NCI-H1694 (cell line): ENCODE measurements at regions not wholly inside any gene's neighbourhood (a gene's known extent, or its start where the extent isn't known, plus 50 kb on each side); places are given as distances from the start of the nearest gene placed in this dataset.
A peak's percentile ranks its signal among the peaks of the same experiment; 100 is the strongest.

Source experiments
- DNase-seq: peaks from one replicate; lab custom pipeline; 2025; lab: John Stamatoyannopoulos, UW

DNA sequence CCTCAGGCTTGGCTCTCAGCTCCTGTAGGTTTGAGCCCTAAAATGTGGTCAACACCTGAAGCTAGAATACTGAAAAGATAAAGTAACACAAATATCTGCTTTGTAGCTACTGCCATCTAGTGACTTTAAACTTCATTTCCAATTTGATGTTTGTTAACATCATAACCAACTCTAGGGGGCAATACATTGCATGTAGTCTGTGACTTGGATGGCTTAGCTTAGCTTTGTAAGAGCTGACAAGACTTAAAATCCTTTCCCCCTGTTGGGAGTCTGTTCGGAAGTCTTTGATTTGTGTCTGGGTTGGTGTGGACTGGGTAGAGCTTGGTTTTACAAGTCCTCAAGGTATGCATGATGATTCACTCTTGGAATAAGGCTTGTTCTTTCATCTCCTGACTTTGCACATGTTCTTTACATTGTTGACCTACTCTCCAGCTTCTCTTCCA lies 51.7 kb downstream of the SCN11A start:
- peak; percentile 1 for DNase-seq

DNA sequence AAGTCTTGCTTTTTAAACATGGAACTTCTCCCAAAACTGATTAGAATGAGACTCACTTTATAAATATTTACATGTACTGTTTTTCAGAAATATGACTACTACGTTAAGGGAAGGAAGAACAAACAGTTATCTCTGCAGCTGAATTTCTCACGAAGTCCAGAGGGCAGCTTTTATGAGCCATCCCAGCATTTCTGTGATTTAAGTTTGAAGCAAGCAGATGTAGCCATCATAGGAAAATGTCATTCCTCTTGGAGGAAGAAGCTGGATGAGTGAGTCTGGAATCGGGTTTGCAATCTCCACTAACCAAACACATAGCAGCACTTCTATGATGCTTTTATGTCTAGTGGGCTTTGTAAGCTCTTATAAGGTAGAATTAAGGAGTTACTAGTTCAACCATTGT lies 53.7 kb downstream of the SCN11A start:
- DNase-seq, result no peak

DNA sequence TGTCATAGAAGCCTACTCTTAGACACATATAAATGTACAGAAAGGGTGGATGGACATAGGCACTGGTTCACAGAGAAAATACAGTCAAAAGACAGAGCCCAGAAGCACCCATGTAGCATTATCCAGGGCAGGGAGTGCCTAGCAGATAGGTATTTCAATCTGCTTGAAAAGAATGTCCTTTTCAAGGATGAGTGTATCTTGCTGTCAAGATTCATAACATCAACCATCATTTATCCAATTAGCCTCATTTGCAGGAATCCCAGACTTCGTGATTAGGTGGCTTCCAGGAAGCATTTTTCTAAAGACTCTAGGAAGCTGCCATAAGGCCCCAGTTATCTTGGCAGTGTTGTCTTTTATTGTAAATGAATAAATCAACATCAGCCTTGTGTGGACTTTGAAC lies 55.6 kb downstream of the SCN11A start:
- DNase-seq, result no peak

DNA sequence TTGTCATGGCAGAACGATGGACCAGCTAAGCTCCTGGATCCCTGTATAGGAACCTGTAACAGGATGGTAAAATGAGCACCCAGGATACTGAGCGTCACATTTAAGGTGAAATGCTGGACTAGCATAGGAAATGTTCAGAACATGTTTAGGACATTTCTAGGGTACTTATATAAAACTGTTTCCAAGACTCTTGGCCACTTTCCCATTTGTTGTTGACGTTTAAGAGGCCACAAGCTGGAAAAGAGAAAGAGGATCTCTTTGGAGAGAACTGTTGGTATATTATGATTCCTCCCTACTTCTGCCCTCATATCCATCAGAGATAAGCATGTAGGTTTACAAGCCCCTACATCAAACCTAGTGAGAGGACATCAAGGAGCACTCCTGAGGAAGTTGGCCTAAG lies 57.5 kb downstream of the SCN11A start:
- DNase-seq, result no peak

DNA sequence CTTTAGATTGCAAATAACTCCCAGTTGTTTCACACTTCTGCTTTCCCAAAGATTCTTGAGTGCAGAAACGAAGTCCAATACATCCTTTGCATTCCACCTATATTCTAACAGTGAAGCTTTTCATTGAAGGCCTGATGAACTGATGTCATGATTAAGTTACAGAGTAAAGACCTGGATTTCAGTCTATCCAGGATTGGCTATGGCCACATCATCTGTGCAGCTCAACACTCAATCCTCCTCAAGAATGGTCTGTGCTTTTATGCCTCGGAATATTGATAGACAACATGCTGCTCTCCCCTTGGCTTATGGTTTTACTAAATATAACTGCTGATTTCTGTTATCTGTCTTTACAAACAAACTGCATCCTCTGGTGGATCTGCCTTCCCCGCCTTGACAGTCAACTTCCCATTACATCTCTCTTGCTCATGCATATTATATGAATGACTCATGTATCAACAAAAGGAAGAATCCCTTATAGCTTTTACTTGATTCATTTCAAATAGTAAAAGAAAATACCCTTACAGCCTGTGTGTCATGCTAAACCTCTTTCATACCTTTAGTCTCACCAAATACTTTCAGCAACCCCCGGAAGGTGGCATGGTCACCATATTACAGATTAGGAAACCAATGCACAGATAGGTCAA lies 59.5 kb downstream of the SCN11A start:
- no peak for DNase-seq

DNA sequence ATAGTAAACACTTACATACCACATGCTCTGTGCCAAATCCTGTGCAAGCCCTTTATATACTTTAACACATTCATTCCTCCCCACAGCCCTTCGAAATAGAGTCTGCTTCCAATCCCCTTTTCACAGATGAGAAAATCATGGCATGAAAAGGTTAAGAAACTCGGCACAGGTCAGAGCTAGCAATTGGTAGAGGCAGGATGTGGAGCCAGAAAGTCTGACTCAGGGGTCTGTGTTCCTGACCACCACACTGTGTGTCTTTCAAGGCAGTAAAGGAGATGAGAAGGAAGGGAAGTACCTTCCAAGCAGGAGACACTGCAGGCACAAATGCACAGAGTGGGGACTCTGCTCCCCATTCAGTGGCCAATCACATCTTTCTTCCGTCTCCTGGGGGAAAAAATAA lies 61.1 kb downstream of the SCN11A start:
- DNase-seq, result no peak

DNA sequence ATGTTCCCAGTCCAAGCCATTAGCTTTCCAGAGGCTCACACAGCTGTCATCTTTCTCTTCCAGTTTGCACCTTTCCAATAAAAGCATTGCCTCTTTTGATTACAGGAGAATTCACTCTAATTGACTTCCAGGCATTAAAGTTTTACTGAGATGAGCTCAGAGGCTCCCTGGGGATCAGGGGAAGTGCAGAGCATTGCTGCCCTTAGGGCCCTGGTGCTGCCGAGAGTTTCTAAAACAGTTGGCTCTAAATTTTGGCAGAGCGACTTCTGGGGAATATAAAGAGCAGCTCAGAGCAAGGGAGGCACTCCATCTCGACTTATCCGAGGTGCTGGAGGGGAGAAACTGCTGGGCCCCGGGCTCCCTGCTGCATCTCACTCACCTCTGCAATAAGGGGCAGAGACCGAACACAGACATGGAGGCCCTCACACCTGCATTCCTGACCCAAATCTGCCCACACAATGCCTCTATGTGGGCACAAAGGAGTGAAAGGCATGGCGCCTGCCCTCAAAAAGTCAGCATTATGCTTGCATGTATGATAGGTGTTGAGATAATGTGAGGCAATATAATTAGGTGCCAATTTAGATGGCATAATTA lies 61.7 kb downstream of the SCN11A start:
- DNase-seq, result no peak

DNA sequence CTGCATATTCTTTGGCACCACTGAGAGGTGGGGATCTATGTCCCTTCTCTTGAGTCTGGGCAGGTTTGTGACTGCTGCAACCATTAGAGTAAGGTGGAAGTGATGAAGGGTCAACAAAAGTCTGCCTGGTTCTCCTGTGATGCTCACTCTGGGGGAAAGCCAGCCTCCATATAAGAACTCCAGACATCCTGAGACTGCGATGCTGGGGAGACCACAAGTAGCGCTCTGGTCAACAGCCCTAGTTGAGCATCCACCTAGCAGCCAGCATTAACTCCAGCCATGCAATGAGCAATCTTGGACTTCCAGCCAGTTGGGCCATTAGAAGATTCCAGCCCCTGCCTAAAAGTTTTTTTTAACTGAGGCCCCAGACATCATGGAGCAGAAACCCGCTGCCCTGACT lies 62.8 kb downstream of the SCN11A start:
- no peak for DNase-seq

DNA sequence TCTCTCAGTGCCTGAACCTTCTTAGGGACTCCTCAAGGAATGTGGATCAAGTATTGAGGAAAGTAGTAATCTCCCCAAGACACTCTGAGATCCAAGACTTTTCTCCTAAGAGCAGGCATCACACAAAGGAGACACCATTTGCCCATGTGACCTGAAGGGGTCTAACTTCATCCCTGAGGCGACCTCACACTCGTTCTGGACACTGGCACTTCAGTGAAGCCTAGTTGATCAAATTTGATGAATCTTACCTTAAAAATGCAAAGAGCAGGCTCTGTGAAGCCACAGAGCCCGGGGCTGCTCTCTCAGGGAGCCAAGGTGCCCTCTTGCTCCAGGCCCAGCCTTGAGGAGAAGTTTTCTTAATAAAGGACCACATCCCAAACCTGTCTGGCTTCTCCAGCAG lies 64.3 kb downstream of the SCN11A start:
- no peak for DNase-seq

DNA sequence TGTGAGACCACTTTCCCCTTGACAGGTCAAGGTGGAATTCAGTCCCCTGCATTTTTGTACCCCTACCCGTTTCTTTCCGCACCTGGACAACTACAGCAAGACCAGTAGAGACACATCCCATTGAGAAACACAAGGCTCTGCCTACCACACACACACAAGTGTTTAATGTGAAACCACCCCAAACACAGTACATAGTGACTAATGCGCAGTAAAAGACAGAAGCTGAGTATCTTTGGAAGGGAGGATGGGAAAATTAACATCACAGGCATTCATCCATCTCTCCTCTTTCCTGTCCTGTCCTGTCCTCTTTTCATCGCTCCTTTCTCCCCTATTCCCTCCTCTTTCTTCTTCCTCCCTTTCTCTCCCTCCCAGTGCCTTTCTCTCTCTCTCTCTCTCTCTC lies 64.8 kb downstream of the SCN11A start:
- DNase-seq, result no peak

DNA sequence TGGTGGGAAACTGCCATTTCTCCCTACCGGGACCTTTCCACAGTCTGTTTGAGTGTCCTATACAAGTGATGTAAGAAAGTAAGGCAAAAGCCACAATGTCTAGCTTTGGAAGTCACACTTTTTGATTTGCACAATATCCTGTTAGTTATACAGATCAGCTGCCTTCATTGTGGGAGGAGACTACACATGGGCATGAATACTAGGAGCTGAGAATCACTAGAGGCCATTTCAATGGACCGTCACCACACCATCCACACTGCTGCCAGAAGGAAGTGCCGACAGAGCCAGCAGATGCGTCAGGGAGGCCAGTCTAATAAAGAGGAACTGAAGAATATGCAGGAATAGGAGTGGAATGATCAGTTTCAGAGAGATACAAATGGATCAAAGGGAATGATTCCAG lies 65.8 kb downstream of the SCN11A start:
- DNase-seq, result no peak

DNA sequence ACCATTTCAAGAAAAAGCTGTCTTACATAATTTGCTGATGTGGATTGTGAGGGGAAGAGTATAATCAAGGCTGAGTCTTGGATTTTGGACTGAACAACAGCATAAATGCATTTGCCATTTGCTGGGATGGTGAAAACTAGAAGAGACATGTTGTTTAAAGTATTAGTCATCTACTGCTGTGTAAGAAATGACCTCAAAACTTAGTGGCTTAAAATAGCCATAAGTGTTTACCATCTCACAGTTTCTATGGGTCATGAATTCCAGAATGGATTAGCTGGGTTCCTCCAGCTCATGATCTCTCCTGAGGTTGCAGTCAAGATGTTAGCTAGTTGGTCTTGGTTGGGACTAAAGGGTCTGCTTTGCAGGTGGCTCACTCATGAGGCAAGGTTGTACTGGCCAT lies 66.2 kb downstream of the SCN11A start:
- DNase-seq, result no peak

DNA sequence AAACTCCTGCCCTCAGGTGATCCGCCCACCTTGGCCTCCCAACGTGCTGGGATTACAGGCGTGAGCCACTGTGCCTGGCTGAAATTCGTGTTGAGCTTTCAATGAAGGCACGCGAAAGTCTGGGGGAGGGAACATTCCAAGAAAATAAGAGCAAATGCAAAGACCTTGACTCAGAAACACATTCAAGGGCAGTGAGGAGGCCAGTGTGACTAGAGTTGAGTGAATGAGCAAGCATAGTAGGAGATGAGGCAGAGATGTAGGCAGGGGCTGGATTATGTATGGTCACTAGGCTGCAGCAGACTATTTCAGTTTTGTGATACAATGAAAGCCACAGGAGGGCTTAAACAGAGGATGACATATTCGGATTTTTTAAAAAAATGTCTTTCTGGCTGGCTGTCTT lies 67.0 kb downstream of the SCN11A start:
- no peak for DNase-seq

DNA sequence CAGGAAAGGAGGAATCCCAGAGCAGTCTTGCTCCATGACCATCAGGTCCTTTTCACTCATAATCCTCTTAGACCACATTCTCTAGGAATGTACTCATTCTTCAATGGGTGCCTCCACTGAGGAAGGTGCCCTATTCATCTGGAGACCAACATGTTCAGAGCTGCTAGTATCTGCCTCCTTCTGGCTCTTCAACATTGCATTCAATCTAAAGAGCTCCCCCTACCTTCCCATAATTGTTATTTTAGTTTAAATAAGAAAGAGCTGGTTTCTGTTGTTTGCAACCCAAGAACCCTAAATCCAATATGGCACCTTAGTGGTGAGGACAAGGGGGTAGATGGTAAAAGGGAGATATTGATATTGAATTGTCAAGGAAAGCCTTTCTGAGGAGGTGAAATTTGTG lies 67.6 kb downstream of the SCN11A start:
- no peak for DNase-seq

DNA sequence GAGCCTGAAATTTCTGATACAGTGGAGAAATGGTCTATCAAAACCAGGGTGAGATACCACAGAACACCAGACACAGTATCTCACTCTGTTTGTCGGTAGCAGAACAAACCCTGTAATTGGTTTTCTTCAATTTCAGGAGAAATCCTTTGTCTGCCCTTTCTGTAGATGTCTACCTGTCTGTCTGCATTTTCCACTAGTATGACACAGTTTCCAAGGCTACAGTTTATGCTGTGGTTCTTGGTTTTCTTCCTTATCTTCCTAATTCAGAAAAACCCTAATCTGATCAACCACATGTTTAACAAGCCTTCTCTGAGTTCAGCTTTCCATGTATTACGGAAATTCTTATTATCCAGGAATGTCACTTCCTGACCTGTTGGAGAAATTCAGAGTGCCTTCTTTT lies 70.8 kb downstream of the SCN11A start:
- no peak for DNase-seq

DNA sequence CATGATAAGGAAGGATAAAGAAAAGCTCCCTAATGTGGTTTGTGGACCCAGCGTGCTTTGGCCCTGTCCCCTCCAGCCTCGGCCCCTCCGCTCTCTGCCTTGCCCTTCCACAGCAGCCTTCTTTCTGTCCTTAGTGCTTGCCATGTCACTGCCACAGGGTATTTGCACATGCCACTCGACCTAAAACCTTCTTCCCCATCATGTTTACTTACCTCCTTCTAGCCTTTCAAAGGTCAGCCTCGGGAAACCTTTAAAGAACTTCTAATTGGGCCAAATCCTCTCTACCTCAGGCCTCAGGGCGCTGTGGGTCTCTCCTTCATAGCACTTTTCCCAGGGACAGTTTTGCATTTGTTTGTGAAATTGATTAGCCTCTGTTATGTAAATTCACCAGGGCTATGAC lies 73.0 kb downstream of the SCN11A start:
- DNase-seq, result no peak

DNA sequence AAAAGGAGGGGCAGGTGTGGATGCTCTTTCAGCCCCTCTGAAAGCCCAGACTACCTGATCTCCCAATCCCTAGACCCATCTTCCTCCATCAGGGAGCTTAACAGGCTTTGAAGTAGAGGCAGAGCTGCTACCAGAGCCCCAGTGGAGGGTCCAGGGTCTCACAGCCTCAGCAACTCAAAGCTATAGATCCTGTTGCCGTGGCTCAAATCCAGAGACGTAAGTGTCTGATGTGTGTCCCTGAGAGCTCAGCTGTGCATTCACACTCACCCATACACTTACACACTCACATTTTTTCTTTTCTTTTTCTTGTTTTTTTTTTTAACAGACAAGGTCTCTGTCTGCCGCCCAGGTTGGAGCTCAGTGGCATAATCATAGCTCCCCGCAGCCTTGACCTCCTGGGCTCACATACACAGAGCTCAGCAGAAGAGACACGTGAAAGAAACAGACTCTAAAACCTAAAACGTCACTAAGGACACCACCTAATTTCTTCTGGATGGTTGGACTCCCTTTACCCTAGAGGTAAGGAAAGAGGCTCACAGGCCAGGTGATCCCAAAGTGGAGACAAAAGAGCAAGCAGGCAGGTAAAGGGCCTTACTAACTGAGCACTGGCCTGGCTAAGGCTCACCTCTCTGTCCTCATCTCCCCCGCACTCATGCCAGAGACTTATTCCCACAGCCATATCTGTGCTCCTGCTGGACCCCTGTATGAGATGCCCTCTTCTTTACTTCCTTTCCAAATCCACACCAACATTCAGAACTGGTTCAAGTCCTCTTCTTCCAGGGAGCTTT lies 80.7 kb downstream of the SCN11A start:
- no peak for DNase-seq

DNA sequence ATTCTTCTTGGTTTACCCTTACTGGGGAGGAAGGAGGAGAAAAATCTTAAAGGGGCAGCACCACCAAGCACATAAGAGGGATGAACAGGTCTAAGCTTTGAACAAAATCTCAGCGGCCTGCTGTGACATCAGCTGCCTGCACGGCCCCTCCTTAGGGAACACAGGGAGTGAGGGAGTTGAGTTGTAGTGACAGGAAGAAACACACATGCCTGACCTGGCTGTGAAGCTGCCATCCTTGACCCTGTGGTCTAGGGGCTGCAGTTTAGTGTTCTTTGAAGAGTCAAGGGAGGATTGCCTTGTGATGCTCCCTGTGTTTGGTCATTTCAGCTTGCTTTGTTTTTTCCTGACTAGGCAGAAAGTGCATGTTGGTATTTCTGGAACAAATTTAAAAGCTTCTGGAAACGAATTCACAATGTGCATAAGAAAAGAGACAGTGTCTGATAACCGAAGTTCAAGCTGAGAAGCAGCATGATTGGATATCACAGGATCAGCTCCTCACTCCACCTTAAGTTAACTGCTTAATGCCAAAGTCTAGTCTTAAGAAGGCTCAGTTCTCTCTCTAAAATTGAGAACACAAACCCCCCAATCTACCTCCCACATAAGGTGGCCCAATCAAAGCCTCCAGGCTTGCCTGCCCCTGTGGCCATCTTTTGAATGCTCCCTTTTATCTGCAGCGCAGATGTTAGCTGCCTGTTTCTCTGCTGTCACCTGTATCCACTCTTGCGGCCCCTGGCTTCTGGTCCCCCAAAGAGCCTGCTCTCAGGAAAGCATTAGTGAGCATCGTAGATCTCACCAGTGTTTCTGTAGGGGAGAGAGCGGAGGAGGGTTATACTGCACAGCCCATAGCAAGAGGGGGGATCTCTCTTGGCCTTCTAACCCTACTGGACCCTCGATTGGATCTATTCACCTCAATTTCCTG lies 82.2 kb downstream of the SCN11A start:
- no peak for DNase-seq

DNA sequence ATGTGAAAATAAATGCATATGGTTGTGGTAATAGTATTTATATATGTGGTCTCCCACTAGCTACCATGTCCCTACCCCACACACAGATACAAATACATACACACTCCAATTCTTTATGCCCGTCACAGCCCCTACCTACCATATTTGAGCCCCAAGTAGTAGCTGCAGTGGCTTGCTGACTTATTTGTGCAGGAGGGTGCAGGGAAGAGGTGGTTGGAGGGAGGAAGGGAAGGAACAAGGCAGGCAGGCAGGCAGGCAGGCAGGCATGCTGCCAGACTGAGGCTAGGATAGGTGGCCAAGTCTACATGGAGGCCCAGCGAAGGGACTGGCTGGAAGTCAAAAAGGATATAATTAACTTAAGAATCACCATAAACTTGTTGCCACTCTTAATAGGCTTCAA lies 82.9 kb downstream of the SCN11A start:
- no peak for DNase-seq

DNA sequence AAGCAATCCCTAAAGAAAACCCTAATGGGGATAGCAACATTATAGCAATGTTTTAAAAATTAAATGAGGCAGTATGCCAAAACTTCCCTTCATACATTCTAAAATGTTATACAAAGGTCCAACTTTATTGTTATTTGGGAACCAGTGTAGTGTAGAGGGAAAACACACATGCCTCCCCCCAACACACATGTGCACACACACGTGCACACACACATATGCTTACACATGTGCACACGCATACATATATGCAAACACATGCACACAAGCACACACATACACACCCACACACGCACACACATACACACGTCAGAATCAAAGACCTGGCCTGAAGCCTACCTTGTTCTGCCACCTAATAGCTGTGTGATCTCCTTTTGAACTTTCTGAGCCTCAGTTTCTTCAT lies 83.3 kb downstream of the SCN11A start:
- DNase-seq, result no peak

DNA sequence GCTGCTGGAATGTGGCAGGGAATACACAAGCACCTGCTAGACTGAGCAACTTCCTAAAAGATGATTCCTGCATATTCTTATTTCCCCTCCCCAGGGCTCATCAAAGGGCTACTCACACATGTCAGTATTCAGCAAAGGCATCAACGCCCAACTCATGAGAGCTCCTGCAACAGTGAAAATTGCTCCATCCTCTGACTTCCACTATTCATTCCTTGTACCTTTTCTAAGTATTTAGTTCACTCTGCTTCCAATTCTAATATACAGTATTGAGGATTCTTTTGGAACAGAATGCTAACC lies 84.1 kb downstream of the SCN11A start:
- no peak for DNase-seq

DNA sequence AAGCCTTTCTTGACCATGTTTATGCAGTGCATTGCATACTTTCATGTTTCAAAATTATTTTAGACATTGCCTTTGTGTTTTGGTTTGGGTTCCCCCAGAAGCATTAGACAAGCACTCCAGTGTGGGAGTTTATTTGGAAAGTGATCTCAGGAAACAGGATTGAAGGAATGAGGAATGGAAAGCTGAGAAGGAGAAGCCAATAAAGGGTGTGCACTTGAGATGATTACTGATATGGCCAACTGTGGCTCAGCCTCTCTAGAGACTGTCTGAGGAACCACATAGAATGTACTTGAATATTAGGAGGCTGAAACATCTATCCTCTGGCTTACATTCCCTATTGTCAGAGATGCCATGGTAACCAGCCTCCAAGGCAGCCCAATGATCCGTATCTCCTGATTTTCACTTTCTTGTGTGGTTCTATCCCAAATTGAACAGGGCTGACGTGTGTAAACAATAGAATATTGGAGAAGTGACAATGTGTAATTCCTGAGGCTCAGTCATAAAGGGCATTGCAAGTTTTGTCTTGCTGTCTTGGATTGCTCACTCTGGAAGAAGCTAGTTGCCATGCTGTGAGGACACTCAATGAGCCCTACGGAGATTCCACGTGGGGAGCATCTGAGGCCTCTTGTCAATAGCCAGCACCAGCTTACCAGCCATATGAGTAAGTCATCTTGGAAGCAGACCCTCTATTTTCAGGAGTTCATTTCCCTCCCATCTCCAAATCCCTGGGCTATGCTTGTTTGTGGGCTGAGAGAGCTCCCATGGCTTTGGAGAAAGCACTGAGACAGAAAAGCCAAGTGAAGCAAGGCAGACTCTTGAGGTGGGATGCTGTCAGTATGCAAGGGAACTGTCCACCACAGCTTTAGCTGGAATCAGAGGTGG lies 84.7 kb downstream of the SCN11A start:
- DNase-seq, result no peak
